ENCODE measurements at regions not wholly inside any gene's neighbourhood (a gene's known extent, or its start where the extent isn't known, plus 50 kb on each side); places are given as distances from the start of the nearest gene placed in this dataset.

DNA sequence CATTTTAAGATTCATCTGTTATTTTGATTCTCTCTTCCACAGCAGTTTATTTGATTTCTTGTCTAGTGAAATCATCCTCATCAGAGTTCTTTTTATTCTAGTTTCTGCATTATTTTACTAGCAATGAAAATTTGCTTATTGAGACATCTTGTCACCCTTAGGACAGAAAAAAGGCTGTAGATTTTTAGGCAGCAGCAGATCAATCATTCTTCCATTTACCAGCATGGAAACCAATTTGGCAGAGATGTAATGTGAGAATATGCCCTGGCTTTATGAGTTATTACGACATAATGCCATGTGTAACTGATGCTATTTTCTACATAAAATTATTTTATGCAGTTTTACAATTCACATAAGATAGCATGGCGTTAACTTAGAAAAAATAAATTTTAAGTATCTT lies 688.6 kb upstream of the SLC10A2 start:
- no peak for TF ChIP-seq JUND (IDR thresholded peaks at IDR 0.05)
- TF ChIP-seq POLR2AphosphoS5 (IDR thresholded peaks at IDR 0.05; ENCODE audit: low read depth, low read length) = no peak
- TF ChIP-seq SIN3A (IDR thresholded peaks at IDR 0.05; ENCODE audit: low read depth) = no peak
- TF ChIP-seq CEBPB (IDR thresholded peaks at IDR 0.05; ENCODE audit: low read depth) = no peak
- TF ChIP-seq, protein P1, sequence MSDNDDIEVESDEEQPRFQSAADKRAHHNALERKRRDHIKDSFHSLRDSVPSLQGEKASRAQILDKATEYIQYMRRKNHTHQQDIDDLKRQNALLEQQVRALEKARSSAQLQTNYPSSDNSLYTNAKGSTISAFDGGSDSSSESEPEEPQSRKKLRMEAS (IDR thresholded peaks at IDR 0.05) = no peak
- TF ChIP-seq, protein P2, sequence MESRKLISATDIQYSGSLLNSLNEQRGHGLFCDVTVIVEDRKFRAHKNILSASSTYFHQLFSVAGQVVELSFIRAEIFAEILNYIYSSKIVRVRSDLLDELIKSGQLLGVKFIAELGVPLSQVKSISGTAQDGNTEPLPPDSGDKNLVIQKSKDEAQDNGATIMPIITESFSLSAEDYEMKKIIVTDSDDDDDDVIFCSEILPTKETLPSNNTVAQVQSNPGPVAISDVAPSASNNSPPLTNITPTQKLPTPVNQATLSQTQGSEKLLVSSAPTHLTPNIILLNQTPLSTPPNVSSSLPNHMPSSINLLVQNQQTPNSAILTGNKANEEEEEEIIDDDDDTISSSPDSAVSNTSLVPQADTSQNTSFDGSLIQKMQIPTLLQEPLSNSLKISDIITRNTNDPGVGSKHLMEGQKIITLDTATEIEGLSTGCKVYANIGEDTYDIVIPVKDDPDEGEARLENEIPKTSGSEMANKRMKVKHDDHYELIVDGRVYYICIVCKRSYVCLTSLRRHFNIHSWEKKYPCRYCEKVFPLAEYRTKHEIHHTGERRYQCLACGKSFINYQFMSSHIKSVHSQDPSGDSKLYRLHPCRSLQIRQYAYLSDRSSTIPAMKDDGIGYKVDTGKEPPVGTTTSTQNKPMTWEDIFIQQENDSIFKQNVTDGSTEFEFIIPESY (IDR thresholded peaks at IDR 0.05; ENCODE audit: extremely low read depth, insufficient replicate concordance, low read length) = no peak
- TF ChIP-seq, protein P3, sequence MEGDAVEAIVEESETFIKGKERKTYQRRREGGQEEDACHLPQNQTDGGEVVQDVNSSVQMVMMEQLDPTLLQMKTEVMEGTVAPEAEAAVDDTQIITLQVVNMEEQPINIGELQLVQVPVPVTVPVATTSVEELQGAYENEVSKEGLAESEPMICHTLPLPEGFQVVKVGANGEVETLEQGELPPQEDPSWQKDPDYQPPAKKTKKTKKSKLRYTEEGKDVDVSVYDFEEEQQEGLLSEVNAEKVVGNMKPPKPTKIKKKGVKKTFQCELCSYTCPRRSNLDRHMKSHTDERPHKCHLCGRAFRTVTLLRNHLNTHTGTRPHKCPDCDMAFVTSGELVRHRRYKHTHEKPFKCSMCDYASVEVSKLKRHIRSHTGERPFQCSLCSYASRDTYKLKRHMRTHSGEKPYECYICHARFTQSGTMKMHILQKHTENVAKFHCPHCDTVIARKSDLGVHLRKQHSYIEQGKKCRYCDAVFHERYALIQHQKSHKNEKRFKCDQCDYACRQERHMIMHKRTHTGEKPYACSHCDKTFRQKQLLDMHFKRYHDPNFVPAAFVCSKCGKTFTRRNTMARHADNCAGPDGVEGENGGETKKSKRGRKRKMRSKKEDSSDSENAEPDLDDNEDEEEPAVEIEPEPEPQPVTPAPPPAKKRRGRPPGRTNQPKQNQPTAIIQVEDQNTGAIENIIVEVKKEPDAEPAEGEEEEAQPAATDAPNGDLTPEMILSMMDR (IDR thresholded peaks at IDR 0.05 in 2 of 3, conservative IDR thresholded peaks at IDR 0.05 in 1 of 3; ENCODE audit: borderline replicate concordance in 1 of 3, insufficient read depth in 1 of 3, low read depth in 2 of 3, low read length in 2 of 3) = no peak
- TF ChIP-seq ELF1 (IDR thresholded peaks at IDR 0.05; ENCODE audit: borderline replicate concordance, low read depth) = no peak

All from HCT116 (cell line).